ENCODE measurements at regions not wholly inside any gene's neighbourhood (a gene's known extent, or its start where the extent isn't known, plus 50 kb on each side); places are given as distances from the start of the nearest gene placed in this dataset.
A peak's percentile ranks its signal among the peaks of the same experiment; 100 is the strongest.
"Not testable (repeated sequence)": the region's sequence is repeated elsewhere in the genome, so short reads cannot be mapped to it uniquely, and the experiment has no call there.

GRCh38 chr6:169088762-169089161, 164.9 kb downstream of the THBS2 start:
- Histone ChIP-seq H3K4me1 (no peaks in the 10 kb centered on the region), H3K27ac (no peak overlapping the region), H3K4me3 (no peak overlapping the region), H3K9me3 (peaks cover 0 to 20% (median 12%) of the 10 kb centered on the region in 12 donors), H3K36me3 (no peaks in the 10 kb centered on the region), H3K27me3 (no peaks in the 10 kb centered on the region)
- intact Hi-C loops (cut with DNase I), result loop anchor here in 1 of 10 donors (5.0 kb wide), 1 partner anchor 79 kb away; no protein-coding TSS in a partner anchor
- no peak for ATAC-seq
- DNase-seq, result no peak
- 64 to 78% (median 72%) methylated on average over 2 of the region's 2 CpGs for WGBS, 4 donors
- TF ChIP-seq CTCF (IDR thresholded peaks at IDR 0.05) (no peak), POLR2A (IDR thresholded peaks at IDR 0.05) (no peak)

GRCh38 chr6:169087443-169088041, 166.1 kb downstream of the THBS2 start:
- no peak overlapping the region for H3K4me3 ChIP-seq

GRCh38 chr6:169086616-169087015, 167.0 kb downstream of the THBS2 start:
- H3K4me1 ChIP-seq, ATAC-seq, H3K27me3 ChIP-seq, H3K36me3 ChIP-seq, DNase-seq, H3K4me3 ChIP-seq: not testable (repeated sequence)
- peak overlapping the region in 1 of 12 donors; percentile 46 for H3K27ac ChIP-seq
- 88 to 92% (median 89%) methylated on average over 6 of the region's 6 CpGs for WGBS, 4 donors
- intact Hi-C loops (cut with DNase I), result loop anchor here in 1 of 10 donors (5.0 kb wide), 1 partner anchor 81 kb away; no protein-coding TSS in a partner anchor
- peaks cover 0 to 22% (median 12%) of the 10 kb centered on the region in 12 donors for H3K9me3 ChIP-seq

More at GRCh38 chr6:169087443-169088041, 166.1 kb downstream of the THBS2 start:
- intact Hi-C loops (cut with DNase I), result loop anchor here in 1 of 10 donors (5.0 kb wide), 1 partner anchor 80 kb away; no protein-coding TSS in a partner anchor
- Histone ChIP-seq H3K27me3 (no peaks in the 10 kb centered on the region), H3K27ac (no peak overlapping the region), H3K9me3 (peaks cover 0 to 22% (median 12%) of the 10 kb centered on the region in 12 donors), H3K36me3 (no peaks in the 10 kb centered on the region), H3K4me1 (no peaks in the 10 kb centered on the region)
- ATAC-seq (no peak), DNase-seq (no peak)
- WGBS, 4 donors, result 60 to 81% (median 72%) methylated on average over 3 of the region's 3 CpGs
- no peak for TF ChIP-seq CTCF (IDR thresholded peaks at IDR 0.05)
- no peak for TF ChIP-seq POLR2A (IDR thresholded peaks at IDR 0.05)

DNA sequence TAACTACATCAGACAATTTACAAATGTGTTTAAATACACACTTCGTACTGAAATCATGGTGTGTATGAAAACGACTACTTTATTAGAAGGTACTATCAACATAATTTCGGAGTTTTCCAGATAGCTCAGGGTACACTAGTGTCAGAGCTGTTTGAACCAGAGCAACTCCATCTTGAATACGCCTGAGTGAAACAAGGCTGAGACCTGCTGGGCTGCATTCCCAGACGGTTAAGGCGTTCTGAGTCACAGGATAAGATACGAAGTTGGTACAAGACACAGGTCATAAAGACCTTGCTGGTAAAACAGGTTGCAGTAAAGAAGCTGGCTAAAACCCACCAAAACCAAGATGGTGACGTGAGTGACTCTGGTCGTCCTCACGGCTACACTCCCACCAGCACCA, 167.6 kb downstream of the THBS2 start:
- DNase-seq, result no peak
- Histone ChIP-seq H3K27ac (peak overlapping the region in 5 of 12 donors; percentile 1 to 49 (median 44)), H3K27me3 (no peaks in the 10 kb centered on the region), H3K36me3 (no peaks in the 10 kb centered on the region), H3K9me3 (peaks cover 0 to 17% (median 9%) of the 10 kb centered on the region in 12 donors), H3K4me1 (no peaks in the 10 kb centered on the region), H3K4me3 (no peak overlapping the region)
- intact Hi-C loops (cut with DNase I), result loop anchor here in 1 of 10 donors (5.0 kb wide), 1 partner anchor 81 kb away; no protein-coding TSS in a partner anchor
- TF ChIP-seq CTCF (IDR thresholded peaks at IDR 0.05) (no peak), POLR2A (IDR thresholded peaks at IDR 0.05) (no peak)
- 89 to 94% (median 93%) methylated on average over 10 of the region's 10 CpGs for WGBS, 4 donors
- no peak for ATAC-seq

Measured in heart left ventricle (tissue), 16 donors.